ENCODE measurements at regions not wholly inside any gene's neighbourhood (a gene's known extent, or its start where the extent isn't known, plus 50 kb on each side); places are given as distances from the start of the nearest gene placed in this dataset.

DNA sequence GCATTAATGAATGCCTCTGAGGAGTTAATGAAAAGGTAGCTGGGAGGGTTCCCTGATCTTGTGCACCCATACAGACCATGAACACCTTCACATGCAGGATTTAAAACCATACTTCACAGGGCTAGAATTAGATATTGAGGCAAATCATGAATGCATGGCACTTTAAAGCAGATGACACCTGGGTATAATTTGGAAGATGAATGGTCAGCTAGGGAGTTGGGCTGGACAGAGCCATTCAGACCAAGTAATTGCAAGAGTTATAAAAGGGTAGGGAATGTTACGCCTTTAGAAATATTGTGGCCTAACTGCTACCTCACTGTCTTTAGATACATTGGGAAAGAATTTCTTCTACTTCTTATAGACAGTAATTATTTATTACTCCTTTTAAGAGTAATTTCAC is 89.1 kb upstream of the ZNF827 start:
- TF ChIP-seq, protein P1, sequence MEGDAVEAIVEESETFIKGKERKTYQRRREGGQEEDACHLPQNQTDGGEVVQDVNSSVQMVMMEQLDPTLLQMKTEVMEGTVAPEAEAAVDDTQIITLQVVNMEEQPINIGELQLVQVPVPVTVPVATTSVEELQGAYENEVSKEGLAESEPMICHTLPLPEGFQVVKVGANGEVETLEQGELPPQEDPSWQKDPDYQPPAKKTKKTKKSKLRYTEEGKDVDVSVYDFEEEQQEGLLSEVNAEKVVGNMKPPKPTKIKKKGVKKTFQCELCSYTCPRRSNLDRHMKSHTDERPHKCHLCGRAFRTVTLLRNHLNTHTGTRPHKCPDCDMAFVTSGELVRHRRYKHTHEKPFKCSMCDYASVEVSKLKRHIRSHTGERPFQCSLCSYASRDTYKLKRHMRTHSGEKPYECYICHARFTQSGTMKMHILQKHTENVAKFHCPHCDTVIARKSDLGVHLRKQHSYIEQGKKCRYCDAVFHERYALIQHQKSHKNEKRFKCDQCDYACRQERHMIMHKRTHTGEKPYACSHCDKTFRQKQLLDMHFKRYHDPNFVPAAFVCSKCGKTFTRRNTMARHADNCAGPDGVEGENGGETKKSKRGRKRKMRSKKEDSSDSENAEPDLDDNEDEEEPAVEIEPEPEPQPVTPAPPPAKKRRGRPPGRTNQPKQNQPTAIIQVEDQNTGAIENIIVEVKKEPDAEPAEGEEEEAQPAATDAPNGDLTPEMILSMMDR (optimal IDR thresholded peaks at IDR 0.05 in 1 of 3, IDR thresholded peaks at IDR 0.05 in 1 of 3, conservative IDR thresholded peaks at IDR 0.05 in 1 of 3; ENCODE audit: extremely low read depth in 1 of 3, insufficient read depth in 2 of 3, low read length in 3 of 3): no peak
- TF ChIP-seq EZH2 (IDR thresholded peaks at IDR 0.05; ENCODE audit: low read length): no peak

All from keratinocyte (primary cell).